ENCODE measurements at regions not wholly inside any gene's neighbourhood (a gene's known extent, or its start where the extent isn't known, plus 50 kb on each side); places are given as distances from the start of the nearest gene placed in this dataset.

DNA sequence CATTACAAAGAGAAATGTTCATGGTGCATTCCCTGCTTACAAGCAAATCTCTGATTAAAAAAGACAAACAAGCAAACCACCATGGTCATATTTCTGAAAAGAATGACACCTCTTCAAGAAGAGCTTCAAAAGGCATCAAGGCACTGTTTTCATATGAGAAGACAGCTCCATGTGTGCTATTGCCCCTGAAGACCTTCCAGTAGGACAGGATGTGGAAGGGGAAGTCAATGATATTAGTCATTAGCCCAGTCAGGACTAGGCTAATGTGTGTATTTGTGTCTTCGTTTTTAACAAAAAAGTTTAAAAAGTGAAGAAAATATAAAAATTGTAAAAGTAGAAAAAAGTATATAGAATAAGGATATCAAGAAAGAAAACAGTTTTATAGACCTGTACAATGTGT, 534.7 kb upstream of the ARGLU1 start:
- TF ChIP-seq POLR2A (IDR thresholded peaks at IDR 0.05), result no peak
- TF ChIP-seq, protein P1, sequence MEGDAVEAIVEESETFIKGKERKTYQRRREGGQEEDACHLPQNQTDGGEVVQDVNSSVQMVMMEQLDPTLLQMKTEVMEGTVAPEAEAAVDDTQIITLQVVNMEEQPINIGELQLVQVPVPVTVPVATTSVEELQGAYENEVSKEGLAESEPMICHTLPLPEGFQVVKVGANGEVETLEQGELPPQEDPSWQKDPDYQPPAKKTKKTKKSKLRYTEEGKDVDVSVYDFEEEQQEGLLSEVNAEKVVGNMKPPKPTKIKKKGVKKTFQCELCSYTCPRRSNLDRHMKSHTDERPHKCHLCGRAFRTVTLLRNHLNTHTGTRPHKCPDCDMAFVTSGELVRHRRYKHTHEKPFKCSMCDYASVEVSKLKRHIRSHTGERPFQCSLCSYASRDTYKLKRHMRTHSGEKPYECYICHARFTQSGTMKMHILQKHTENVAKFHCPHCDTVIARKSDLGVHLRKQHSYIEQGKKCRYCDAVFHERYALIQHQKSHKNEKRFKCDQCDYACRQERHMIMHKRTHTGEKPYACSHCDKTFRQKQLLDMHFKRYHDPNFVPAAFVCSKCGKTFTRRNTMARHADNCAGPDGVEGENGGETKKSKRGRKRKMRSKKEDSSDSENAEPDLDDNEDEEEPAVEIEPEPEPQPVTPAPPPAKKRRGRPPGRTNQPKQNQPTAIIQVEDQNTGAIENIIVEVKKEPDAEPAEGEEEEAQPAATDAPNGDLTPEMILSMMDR (IDR thresholded peaks at IDR 0.05), result no peak
